ENCODE measurements at regions not wholly inside any gene's neighbourhood (a gene's known extent, or its start where the extent isn't known, plus 50 kb on each side); places are given as distances from the start of the nearest gene placed in this dataset.

- TF ChIP-seq CTCF (IDR thresholded peaks at IDR 0.05 in 4 of 5, conservative IDR thresholded peaks at IDR 0.05 in 1 of 5) (no peak), POLR2A (IDR thresholded peaks at IDR 0.05) (no peak)
Observed at GRCh38 chrX:10370976-10371375, 214.2 kb downstream of the CLCN4 start.

Data from gastrocnemius medialis (tissue), 4 donors.